CD1c-positive myeloid dendritic cell (primary cell): ENCODE measurements at regions not wholly inside any gene's neighbourhood (a gene's known extent, or its start where the extent isn't known, plus 50 kb on each side); places are given as distances from the start of the nearest gene placed in this dataset.
"Not testable (repeated sequence)": the region's sequence is repeated elsewhere in the genome, so short reads cannot be mapped to it uniquely, and the experiment has no call there.

ENCODE experiments used
- DNase-seq: peaks from one replicate; pipeline ENCODE4 v3.0.0-alpha.2; 2016; ENCODE audit errors: extremely low spot score

GRCh38 chr14:97029800-97030199 lies 232.6 kb downstream of the VRK1 start:
- DNase-seq = no peak

GRCh38 chr14:97031530-97031929 lies 234.3 kb downstream of the VRK1 start:
- DNase-seq = no peak

GRCh38 chr14:97033556-97034081 lies 236.4 kb downstream of the VRK1 start:
- no peak for DNase-seq

DNA sequence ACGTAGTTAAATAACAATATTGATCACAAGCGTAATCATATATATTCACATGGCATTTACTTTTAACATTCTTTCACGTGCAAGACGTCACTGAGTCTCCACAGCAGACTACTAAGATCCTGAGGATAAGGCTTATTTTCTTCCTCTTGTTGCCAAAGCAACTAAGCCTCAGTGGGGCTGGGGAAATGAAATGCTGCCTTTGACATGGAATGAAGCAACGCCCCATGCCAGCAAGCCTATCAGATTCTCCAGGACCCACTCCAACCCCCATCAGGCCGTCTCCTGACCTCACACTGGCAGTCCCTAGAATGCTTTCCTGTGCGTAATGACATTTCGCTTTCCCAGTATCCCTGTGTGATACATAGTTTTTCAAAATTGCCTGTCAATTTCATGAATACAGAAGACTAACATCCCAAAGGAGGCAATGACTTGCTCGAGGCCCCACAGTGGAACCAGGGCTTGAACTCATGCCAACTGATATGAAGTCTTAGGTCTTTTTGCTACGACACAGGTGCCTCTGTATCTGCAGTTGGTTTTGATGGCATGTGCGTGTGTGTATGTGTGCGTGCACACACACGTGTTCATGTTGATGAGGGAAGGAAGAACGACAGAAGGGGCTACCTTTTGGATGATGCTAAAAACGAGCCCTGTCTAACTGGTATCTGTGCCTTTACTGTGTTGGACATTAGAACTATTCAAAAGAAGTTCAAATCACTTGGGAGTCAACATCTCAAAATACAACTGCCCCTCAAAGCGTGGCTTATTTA lies 239.1 kb downstream of the VRK1 start:
- DNase-seq = no peak

- no peak for DNase-seq
Measured at GRCh38 chr14:97039717-97040363, 242.7 kb downstream of the VRK1 start.

- no peak for DNase-seq
Measured at GRCh38 chr14:97046967-97047366, 249.8 kb downstream of the VRK1 start.

- no peak for DNase-seq
Measured at GRCh38 chr14:97052001-97052400, 254.8 kb downstream of the VRK1 start.

- DNase-seq = no peak
Measured at GRCh38 chr14:97053941-97054340, 256.8 kb downstream of the VRK1 start.

- no peak for DNase-seq
Measured at GRCh38 chr14:97055355-97055754, 258.2 kb downstream of the VRK1 start.

GRCh38 chr14:97056086-97056485 lies 258.9 kb downstream of the VRK1 start:
- DNase-seq = no peak

GRCh38 chr14:97057238-97058073 lies 260.3 kb downstream of the VRK1 start:
- DNase-seq = no peak

- no peak for DNase-seq
Measured at GRCh38 chr14:97058074-97058467, 260.9 kb downstream of the VRK1 start.

DNA sequence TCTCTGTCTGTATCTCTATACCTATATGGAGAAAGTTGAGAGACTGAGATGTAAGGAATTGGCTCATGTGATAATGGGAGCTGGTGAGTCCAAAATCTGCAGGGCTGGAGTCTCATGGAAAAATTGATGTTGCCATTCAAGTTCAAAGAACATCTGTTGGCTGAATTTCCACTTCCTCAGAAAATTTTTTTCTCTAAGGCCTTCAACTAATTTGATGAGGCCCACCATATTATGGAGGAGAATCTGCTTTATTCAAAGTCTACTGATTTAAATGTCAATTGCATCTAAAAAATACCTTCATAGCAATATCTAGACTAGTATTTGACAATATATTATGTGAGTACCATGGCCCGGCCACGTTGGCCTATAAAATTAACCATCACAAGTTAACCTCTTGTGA lies 261.4 kb downstream of the VRK1 start:
- DNase-seq = no peak

- DNase-seq = no peak
Measured at GRCh38 chr14:97061198-97061597, 264.0 kb downstream of the VRK1 start.

GRCh38 chr14:97061714-97062113 lies 264.5 kb downstream of the VRK1 start:
- DNase-seq = no peak

GRCh38 chr14:97065305-97066067 lies 268.3 kb downstream of the VRK1 start:
- DNase-seq = no peak

DNA sequence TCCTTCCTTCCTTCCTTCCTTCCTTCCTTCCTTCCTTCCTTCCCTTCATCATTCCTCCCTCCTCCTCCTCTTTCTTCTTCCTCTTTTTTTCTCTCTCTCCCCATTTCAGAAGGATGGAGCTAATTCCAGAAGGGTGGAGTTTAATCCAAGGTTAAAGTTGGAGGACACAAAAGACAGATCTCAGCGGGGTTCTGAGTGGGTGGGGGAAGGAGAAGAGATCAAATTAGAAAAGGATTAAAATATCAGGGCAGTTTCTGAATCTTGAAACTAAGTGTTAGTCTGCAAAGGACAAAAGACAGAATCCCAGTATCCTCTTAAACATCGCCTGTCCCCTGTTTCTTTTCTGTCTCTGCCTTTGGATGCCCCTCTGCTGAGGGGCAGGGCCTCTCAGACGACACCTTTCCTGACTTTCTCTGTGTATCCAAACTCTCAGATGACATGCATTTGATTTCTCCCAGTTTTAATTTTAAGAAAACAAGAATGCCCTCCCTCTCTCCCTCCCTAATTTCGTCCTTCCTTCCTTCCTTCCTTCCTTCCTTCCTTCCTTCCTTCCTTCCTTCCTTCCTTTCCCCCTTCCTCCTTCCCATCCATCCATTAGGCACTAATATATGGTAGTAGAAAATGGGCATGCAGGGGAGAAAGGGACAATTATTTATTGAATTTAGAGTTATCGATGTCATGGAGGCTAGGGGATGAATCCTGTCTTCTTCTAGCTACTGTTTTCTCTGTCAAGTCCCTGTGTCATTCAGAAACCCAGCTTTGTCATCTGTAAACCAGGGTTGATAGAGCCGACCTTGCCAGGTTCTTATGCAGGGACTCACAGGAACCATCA lies 269.1 kb downstream of the VRK1 start:
- no peak for DNase-seq

GRCh38 chr14:97068293-97068692 lies 271.1 kb downstream of the VRK1 start:
- DNase-seq = not testable (repeated sequence)

- no peak for DNase-seq
Measured at GRCh38 chr14:97070259-97070658, 273.1 kb downstream of the VRK1 start.

- no peak for DNase-seq
Measured at GRCh38 chr14:97071177-97071576, 274.0 kb downstream of the VRK1 start.

DNA sequence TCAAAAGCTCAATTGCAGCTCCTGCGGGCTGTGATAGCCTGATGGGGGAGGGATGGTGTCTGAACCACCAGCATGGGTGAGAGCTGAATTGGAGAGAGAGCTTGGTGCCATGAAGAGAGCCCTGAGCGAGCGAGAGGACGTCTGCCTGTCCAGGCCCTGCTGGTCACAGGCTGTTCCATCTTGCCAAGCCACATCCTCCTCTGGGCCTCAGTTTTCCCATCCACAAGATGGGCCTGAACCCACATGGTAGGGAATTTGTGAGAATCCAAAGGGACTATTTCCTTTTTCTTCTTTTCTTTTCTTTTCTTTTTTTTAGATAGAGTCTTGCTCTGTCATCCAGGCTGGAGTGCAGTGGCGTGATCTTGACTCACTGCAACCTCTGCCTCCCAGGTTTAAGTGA lies 276.4 kb downstream of the VRK1 start:
- no peak for DNase-seq
